ENCODE measurements at regions not wholly inside any gene's neighbourhood (a gene's known extent, or its start where the extent isn't known, plus 50 kb on each side); places are given as distances from the start of the nearest gene placed in this dataset.

DNA sequence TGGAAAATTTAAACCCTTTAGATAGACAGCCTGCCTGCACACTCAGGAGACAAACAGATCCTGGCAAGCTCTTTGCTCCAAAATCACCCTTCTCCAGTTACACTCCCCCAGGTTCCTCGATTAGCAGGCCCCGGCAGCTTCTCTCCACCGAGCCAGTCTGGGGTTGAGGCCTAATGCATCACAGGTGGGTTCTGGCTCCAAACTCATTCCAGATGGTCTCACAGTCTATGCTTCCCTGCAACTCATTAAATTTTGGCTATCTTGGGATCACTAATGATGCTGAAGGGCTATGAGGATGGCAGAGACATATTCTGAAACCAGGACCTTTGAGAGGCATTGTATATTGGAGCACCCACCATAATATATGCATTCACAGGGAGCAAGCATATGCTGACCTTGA is 559.8 kb upstream of the USP24 start:
- DNase-seq = no peak
- Histone ChIP-seq H3K27me3 (no peaks in the 10 kb centered on the region), H3K9me3 (no peaks in the 10 kb centered on the region), H3K4me1 (ENCODE audit: insufficient read depth) (no peaks in the 10 kb centered on the region), H3K36me3 (no peaks in the 10 kb centered on the region), H3K27ac (no peak overlapping the region), H3K4me3 (no peak overlapping the region)
- WGBS, 3 donors = 35 to 41% (median 37%) methylated on average over 3 of the region's 3 CpGs
- TF ChIP-seq EP300 (IDR thresholded peaks at IDR 0.05) (no peak), POLR2A (IDR thresholded peaks at IDR 0.05) (no peak)
- TF ChIP-seq, protein P1, sequence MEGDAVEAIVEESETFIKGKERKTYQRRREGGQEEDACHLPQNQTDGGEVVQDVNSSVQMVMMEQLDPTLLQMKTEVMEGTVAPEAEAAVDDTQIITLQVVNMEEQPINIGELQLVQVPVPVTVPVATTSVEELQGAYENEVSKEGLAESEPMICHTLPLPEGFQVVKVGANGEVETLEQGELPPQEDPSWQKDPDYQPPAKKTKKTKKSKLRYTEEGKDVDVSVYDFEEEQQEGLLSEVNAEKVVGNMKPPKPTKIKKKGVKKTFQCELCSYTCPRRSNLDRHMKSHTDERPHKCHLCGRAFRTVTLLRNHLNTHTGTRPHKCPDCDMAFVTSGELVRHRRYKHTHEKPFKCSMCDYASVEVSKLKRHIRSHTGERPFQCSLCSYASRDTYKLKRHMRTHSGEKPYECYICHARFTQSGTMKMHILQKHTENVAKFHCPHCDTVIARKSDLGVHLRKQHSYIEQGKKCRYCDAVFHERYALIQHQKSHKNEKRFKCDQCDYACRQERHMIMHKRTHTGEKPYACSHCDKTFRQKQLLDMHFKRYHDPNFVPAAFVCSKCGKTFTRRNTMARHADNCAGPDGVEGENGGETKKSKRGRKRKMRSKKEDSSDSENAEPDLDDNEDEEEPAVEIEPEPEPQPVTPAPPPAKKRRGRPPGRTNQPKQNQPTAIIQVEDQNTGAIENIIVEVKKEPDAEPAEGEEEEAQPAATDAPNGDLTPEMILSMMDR (IDR thresholded peaks at IDR 0.05) = no peak
- intact Hi-C loops (cut with DNase I) = no loop called here

DNA sequence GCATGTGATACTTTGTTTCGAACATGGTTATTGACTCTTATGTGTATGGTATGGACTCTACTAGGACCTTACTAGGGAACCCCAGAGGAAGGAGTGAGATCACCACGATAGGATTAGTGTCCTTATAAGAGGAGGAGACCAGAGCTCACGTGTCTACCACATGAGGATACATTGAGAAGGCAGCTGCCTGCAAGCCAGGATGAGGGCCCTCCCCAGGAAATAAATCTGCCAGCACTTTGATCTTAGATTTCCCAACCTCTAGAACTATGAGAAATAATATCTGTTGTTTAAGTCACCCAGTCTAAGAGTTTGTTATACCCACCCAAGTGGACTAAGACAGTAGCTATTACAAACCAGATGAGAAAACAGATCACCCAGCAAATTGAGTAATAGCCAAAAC is 559.3 kb upstream of the USP24 start:
- no peak overlapping the region for H3K27ac ChIP-seq
- H3K4me3 ChIP-seq = no peak overlapping the region
- no peaks in the 10 kb centered on the region for H3K9me3 ChIP-seq
- H3K4me1 ChIP-seq (ENCODE audit: insufficient read depth) = no peaks in the 10 kb centered on the region
- intact Hi-C loops (cut with DNase I) = no loop called here
- TF ChIP-seq EP300 (IDR thresholded peaks at IDR 0.05) (no peak), POLR2A (IDR thresholded peaks at IDR 0.05) (no peak)
- TF ChIP-seq, protein P1 (IDR thresholded peaks at IDR 0.05) = no peak
- 94 to 95% (median 94%) methylated on average over 3 of the region's 3 CpGs for WGBS, 3 donors
- DNase-seq = no peak
- H3K27me3 ChIP-seq = no peaks in the 10 kb centered on the region
- no peaks in the 10 kb centered on the region for H3K36me3 ChIP-seq

DNA sequence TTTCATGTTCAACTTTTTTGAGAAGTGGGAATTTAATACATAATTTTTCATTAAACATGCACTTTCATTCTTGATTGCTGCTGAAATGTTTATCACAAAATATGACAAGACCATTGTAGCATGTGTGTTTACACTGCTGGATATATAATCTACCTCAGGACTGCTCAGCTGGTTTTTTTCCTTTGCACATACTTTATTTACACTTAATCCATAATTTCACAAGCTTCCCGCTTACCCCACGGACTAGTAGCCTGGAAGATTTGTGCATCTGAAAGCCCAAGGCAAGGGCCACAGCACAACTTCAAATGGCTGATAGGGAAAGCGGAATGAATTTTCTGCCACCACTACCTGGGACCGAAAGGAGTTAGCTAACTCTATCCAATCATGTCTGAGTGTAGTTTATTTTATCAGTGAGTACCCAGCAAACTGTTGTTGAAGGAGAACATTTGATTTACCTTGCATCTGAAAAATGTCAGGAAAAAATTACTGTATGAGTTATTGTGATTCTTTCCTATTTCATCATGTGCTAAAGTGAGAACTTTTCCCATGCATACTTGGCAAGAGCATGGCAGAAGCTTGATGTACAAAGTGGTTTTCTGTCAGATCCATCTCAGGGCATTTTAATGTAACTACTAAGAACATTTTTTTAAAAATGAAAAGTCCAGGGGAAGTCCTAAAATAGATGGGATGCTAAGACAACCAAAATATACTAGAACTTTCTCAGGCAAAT is 558.2 kb upstream of the USP24 start:
- 92 to 95% (median 92%) methylated on average over 4 of the region's 4 CpGs for WGBS, 3 donors
- H3K9me3 ChIP-seq = no peaks in the 10 kb centered on the region
- TF ChIP-seq, protein P1 (IDR thresholded peaks at IDR 0.05) = no peak
- TF ChIP-seq POLR2A (IDR thresholded peaks at IDR 0.05) (no peak), EP300 (IDR thresholded peaks at IDR 0.05) (no peak)
- no peak overlapping the region for H3K4me3 ChIP-seq
- no peaks in the 10 kb centered on the region for H3K27me3 ChIP-seq
- no peak for DNase-seq
- H3K36me3 ChIP-seq = no peaks in the 10 kb centered on the region
- intact Hi-C loops (cut with DNase I) = no loop called here
- no peak overlapping the region for H3K27ac ChIP-seq
- H3K4me1 ChIP-seq (ENCODE audit: insufficient read depth) = no peaks in the 10 kb centered on the region

DNA sequence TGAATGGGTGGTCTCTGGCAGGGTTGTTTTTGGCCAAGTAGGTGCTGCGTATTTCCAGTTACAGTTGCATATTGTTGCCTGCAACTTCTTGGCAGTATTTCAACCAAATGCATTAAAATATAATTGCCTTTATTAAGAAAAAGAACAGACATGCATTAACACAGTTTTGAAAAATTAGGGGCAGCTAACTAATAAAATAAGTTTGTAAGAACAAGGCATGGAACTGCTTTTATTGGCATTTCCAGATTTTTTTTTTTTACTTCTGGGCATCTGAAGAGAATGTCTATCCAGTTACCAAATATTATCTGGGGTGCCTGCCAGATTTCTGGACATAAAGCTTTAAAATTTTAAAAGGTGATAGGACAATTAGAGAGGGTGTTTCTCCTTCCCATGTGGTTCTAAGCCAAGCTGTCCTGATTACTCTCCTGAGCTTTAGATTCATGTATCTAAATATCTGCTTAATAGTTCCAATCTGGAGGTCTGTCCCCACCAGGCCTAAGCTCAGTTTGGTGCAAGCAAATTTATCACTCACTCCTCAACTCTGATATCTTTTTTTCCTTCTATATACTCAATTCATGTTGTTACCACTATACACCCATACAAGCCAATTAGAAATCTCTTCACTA is 553.3 kb upstream of the USP24 start:
- no peaks in the 10 kb centered on the region for H3K4me1 ChIP-seq (ENCODE audit: insufficient read depth)
- no peak overlapping the region for H3K27ac ChIP-seq
- 89 to 97% (median 95%) methylated on average over 1 of the region's 1 CpG for WGBS, 3 donors
- no peak for DNase-seq
- TF ChIP-seq EP300 (IDR thresholded peaks at IDR 0.05) (no peak), POLR2A (IDR thresholded peaks at IDR 0.05) (no peak)
- TF ChIP-seq, protein P1 (IDR thresholded peaks at IDR 0.05) = no peak
- no peak overlapping the region for H3K4me3 ChIP-seq
- H3K27me3 ChIP-seq = no peaks in the 10 kb centered on the region
- H3K36me3 ChIP-seq = no peaks in the 10 kb centered on the region
- intact Hi-C loops (cut with DNase I) = no loop called here
- no peaks in the 10 kb centered on the region for H3K9me3 ChIP-seq

Measured in ovary (tissue), 7 donors.